Parathyroid adenoma (tissue), 2 donors: ENCODE measurements at regions not wholly inside any gene's neighbourhood (a gene's known extent, or its start where the extent isn't known, plus 50 kb on each side); places are given as distances from the start of the nearest gene placed in this dataset.
"Not testable (repeated sequence)": the region's sequence is repeated elsewhere in the genome, so short reads cannot be mapped to it uniquely, and the experiment has no call there.

Source experiments
- H2AFZ ChIP-seq: fragments of 300-600 bp; sonication (generic); one replicate; pipeline ENCODE4 v1.7.0; 2017; ENCODE audit warnings: antibody characterized with exemption, mild to moderate bottlenecking
- H3K27ac ChIP-seq: fragments of 300-600 bp; sonication (generic); one replicate; pipeline ENCODE4 v1.7.0; 2017
- H3K27me3 ChIP-seq: fragments of 300-600 bp; sonication (generic); one replicate; pipeline ENCODE4 v1.7.0; 2017; ENCODE audit warnings: low read length; ENCODE audit not compliant: control insufficient read depth, insufficient read depth
- H3K36me3 ChIP-seq: fragments of 300-600 bp; sonication (generic); one replicate; pipeline ENCODE4 v1.7.0; 2017; ENCODE audit warnings: low read length; ENCODE audit not compliant: control insufficient read depth, insufficient read depth
- H3K4me1 ChIP-seq: fragments of 300-600 bp; sonication (generic); one replicate; pipeline ENCODE4 v1.7.0; 2017; ENCODE audit warnings: control low read depth
- H3K4me2 ChIP-seq: fragments of 300-600 bp; sonication (generic); one replicate; pipeline ENCODE4 v1.7.0; 2017; ENCODE audit warnings: low read length
- H3K4me3 ChIP-seq: fragments of 300-600 bp; sonication (generic); one replicate; pipeline ENCODE4 v1.7.0; 2017; ENCODE audit warnings: low read depth, low read length
- H3K79me2 ChIP-seq: fragments of 300-600 bp; sonication (generic); one replicate; pipeline ENCODE4 v1.7.0; 2017; ENCODE audit warnings: control low read depth
- H3K9ac ChIP-seq: fragments of 300-600 bp; sonication (generic); one replicate; pipeline ENCODE4 v1.7.0; 2017; ENCODE audit warnings: mild to moderate bottlenecking
- H3K9me3 ChIP-seq: fragments of 300-600 bp; sonication (generic); one replicate; pipeline ENCODE4 v1.7.0; 2017; ENCODE audit warnings: low read length; ENCODE audit not compliant: control insufficient read depth
- CTCF ChIP-seq: fragments of 300-600 bp; sonication (generic); IDR thresholded peaks from one replicate; pipeline ENCODE4 v1.7.0; 2017; ENCODE audit warnings: antibody characterized with exemption, mild to moderate bottlenecking
- donor health status: primary hyperparathyroidism.

- not testable (repeated sequence) for H3K4me3 ChIP-seq, H3K9me3 ChIP-seq, H3K4me2 ChIP-seq, H3K27me3 ChIP-seq, H3K9ac ChIP-seq, H2AFZ ChIP-seq, H3K4me1 ChIP-seq, H3K79me2 ChIP-seq, H3K27ac ChIP-seq, H3K36me3 ChIP-seq
Observed at GRCh38 chr2:37722971-37723370, 51.5 kb upstream of the CDC42EP3 start.

GRCh38 chr2:37730037-37730818 lies 58.8 kb upstream of the CDC42EP3 start:
- Histone ChIP-seq H3K4me3 (no peak overlapping the region), H2AFZ (no peak overlapping the region), H3K79me2 (no peaks in the 10 kb centered on the region), H3K27ac (no peak overlapping the region), H3K4me2 (no peak overlapping the region), H3K36me3 (no peaks in the 10 kb centered on the region), H3K9ac (no peak overlapping the region), H3K27me3 (no peaks in the 10 kb centered on the region), H3K9me3 (no peaks in the 10 kb centered on the region), H3K4me1 (no peaks in the 10 kb centered on the region)
- TF ChIP-seq CTCF: no peak

- H3K27ac ChIP-seq: not testable (repeated sequence)
Observed at GRCh38 chr2:37732412-37732811, 61.0 kb upstream of the CDC42EP3 start.

GRCh38 chr2:37733251-37733650 lies 61.8 kb upstream of the CDC42EP3 start:
- no peaks in the 10 kb centered on the region for H3K27me3 ChIP-seq
- H3K9ac ChIP-seq: no peak overlapping the region
- no peaks in the 10 kb centered on the region for H3K36me3 ChIP-seq
- H3K4me3 ChIP-seq: no peak overlapping the region
- TF ChIP-seq CTCF: no peak
- H3K79me2 ChIP-seq: no peaks in the 10 kb centered on the region
- no peaks in the 10 kb centered on the region for H3K9me3 ChIP-seq
- no peak overlapping the region for H3K27ac ChIP-seq
- H3K4me2 ChIP-seq: no peak overlapping the region
- no peaks in the 10 kb centered on the region for H3K4me1 ChIP-seq
- H2AFZ ChIP-seq: no peak overlapping the region

More at GRCh38 chr2:37732412-37732811, 61.0 kb upstream of the CDC42EP3 start:
- not testable (repeated sequence) for H3K36me3 ChIP-seq, H3K9me3 ChIP-seq, H3K27me3 ChIP-seq, H3K9ac ChIP-seq, H3K4me2 ChIP-seq, H3K4me1 ChIP-seq, H3K4me3 ChIP-seq, H3K79me2 ChIP-seq, H2AFZ ChIP-seq

- H3K36me3 ChIP-seq, H3K27me3 ChIP-seq, H2AFZ ChIP-seq, H3K4me3 ChIP-seq, H3K9ac ChIP-seq, H3K4me2 ChIP-seq, H3K79me2 ChIP-seq, H3K4me1 ChIP-seq, H3K27ac ChIP-seq, H3K9me3 ChIP-seq: not testable (repeated sequence)
Observed at GRCh38 chr2:37733955-37734354, 62.5 kb upstream of the CDC42EP3 start.

- H3K27ac ChIP-seq, H3K4me3 ChIP-seq, H3K4me2 ChIP-seq, H3K36me3 ChIP-seq, H2AFZ ChIP-seq, H3K79me2 ChIP-seq, H3K4me1 ChIP-seq, H3K27me3 ChIP-seq, H3K9me3 ChIP-seq, H3K9ac ChIP-seq: not testable (repeated sequence)
Observed at GRCh38 chr2:37734891-37735523, 63.6 kb upstream of the CDC42EP3 start.

- H3K27me3 ChIP-seq, H3K27ac ChIP-seq, H3K4me3 ChIP-seq, H3K4me2 ChIP-seq, H2AFZ ChIP-seq, H3K79me2 ChIP-seq, H3K9me3 ChIP-seq, H3K36me3 ChIP-seq, H3K4me1 ChIP-seq, H3K9ac ChIP-seq: not testable (repeated sequence)
Observed at GRCh38 chr2:37735524-37735910, 64.1 kb upstream of the CDC42EP3 start.
